ENCODE measurements at regions not wholly inside any gene's neighbourhood (a gene's known extent, or its start where the extent isn't known, plus 50 kb on each side); places are given as distances from the start of the nearest gene placed in this dataset.
"Not testable (repeated sequence)": the region's sequence is repeated elsewhere in the genome, so short reads cannot be mapped to it uniquely, and the experiment has no call there.

GRCh38 chr11:87574193-87574592 lies 536.5 kb downstream of the TMEM135 start:
- TF ChIP-seq CTCF (IDR thresholded peaks at IDR 0.05; ENCODE audit: low read depth, low read length), result no peak
- H3K4me3 ChIP-seq (ENCODE audit: low read depth, low read length), result no peak overlapping the region

GRCh38 chr11:87573708-87574107 lies 536.0 kb downstream of the TMEM135 start:
- TF ChIP-seq CTCF (IDR thresholded peaks at IDR 0.05; ENCODE audit: low read depth, low read length), result no peak
- H3K4me3 ChIP-seq (ENCODE audit: low read depth, low read length), result no peak overlapping the region

- H3K4me3 ChIP-seq (ENCODE audit: low read depth, low read length), result no peak overlapping the region
- TF ChIP-seq CTCF (IDR thresholded peaks at IDR 0.05; ENCODE audit: low read depth, low read length), result no peak
Observed at GRCh38 chr11:87572881-87573280, 535.1 kb downstream of the TMEM135 start.

GRCh38 chr11:87560352-87560751 lies 522.6 kb downstream of the TMEM135 start:
- H3K4me3 ChIP-seq (ENCODE audit: low read depth, low read length), result no peak overlapping the region
- TF ChIP-seq CTCF (IDR thresholded peaks at IDR 0.05; ENCODE audit: low read depth, low read length), result no peak

GRCh38 chr11:87559852-87560251 lies 522.1 kb downstream of the TMEM135 start:
- H3K4me3 ChIP-seq (ENCODE audit: low read depth, low read length), result not testable (repeated sequence)

- H3K4me3 ChIP-seq (ENCODE audit: low read depth, low read length), result no peak overlapping the region
- no peak for TF ChIP-seq CTCF (IDR thresholded peaks at IDR 0.05; ENCODE audit: low read depth, low read length)
Observed at GRCh38 chr11:87555101-87555500, 517.4 kb downstream of the TMEM135 start.

- no peak for TF ChIP-seq CTCF (IDR thresholded peaks at IDR 0.05; ENCODE audit: low read depth, low read length)
- no peak overlapping the region for H3K4me3 ChIP-seq (ENCODE audit: low read depth, low read length)
Observed at GRCh38 chr11:87548797-87549196, 511.1 kb downstream of the TMEM135 start.

GRCh38 chr11:87545858-87546257 lies 508.1 kb downstream of the TMEM135 start:
- H3K4me3 ChIP-seq (ENCODE audit: low read depth, low read length), result no peak overlapping the region
- TF ChIP-seq CTCF (IDR thresholded peaks at IDR 0.05; ENCODE audit: low read depth, low read length), result no peak
